Body of pancreas (tissue), 4 donors: ENCODE measurements at regions not wholly inside any gene's neighbourhood (a gene's known extent, or its start where the extent isn't known, plus 50 kb on each side); places are given as distances from the start of the nearest gene placed in this dataset.

Source experiments
- POLR2A ChIP-seq, 3 donors: fragments of 450-650 bp; IDR thresholded peaks; one replicate each; pipeline ENCODE4 v1.6.1; 2016; ENCODE audit warnings: antibody characterized with exemption in 3 of 3, mild to moderate bottlenecking in 2 of 3
- TF ChIP-seq, protein P1 (sequence below), 7 experiments: fragments of 450-650 bp in 4 of 7; fragments of 200-600 bp in 3 of 7; sonication (generic) in 3 of 7; IDR thresholded peaks; one replicate each; pipeline ENCODE4 v1.5.1; 2016 to 2019; ENCODE audit warnings: antibody characterized with exemption in 7 of 7

DNA sequence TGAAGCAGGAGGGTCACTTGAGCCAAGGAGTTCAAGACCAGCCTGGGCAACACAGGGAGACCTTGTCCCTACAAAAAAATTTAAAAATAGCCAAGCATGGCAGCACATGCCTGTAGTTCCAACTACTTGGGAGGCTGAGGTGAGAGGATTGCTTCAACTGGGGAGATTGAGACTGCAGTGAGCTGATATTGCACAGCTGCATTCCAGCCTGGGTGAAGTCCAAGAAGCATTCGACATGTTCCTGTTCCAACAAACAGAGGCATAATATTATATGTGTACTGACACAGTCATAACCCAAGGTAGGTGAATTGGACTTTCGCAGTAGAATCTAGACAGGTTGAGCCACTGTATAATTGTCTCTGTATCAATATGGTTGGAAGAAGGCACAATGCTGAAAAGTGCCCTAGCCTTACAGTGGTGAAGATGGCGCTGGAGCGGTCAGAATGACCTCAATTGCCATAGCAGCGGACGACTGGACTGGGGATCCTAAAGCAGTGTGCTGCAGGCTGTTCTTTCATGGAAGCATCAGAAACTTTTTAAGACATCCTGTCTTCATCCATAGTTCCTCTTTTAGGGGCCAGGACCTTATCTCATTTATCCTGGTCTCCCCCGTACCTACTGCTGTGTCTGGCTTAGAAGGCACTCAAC is 112.0 kb upstream of the CLDN10 start:
- no peak for TF ChIP-seq POLR2A (IDR thresholded peaks at IDR 0.05)
- TF ChIP-seq, protein P1, sequence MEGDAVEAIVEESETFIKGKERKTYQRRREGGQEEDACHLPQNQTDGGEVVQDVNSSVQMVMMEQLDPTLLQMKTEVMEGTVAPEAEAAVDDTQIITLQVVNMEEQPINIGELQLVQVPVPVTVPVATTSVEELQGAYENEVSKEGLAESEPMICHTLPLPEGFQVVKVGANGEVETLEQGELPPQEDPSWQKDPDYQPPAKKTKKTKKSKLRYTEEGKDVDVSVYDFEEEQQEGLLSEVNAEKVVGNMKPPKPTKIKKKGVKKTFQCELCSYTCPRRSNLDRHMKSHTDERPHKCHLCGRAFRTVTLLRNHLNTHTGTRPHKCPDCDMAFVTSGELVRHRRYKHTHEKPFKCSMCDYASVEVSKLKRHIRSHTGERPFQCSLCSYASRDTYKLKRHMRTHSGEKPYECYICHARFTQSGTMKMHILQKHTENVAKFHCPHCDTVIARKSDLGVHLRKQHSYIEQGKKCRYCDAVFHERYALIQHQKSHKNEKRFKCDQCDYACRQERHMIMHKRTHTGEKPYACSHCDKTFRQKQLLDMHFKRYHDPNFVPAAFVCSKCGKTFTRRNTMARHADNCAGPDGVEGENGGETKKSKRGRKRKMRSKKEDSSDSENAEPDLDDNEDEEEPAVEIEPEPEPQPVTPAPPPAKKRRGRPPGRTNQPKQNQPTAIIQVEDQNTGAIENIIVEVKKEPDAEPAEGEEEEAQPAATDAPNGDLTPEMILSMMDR (IDR thresholded peaks at IDR 0.05) = no peak
